Neural progenitor cell (in vitro differentiated cells): ENCODE measurements at regions not wholly inside any gene's neighbourhood (a gene's known extent, or its start where the extent isn't known, plus 50 kb on each side); places are given as distances from the start of the nearest gene placed in this dataset.

Experiments used
- CTCF ChIP-seq: fragments of 200-600 bp; sonication (generic); IDR thresholded peaks from 2 replicates; pipeline ENCODE4 v1.5.1; 2017; ENCODE audit warnings: antibody characterized with exemption, mild to moderate bottlenecking
- EZH2 ChIP-seq: fragments of 200-600 bp; sonication (generic); IDR thresholded peaks from 2 replicates; pipeline ENCODE4 v1.6.1; 2017; ENCODE audit warnings: antibody characterized with exemption, mild to moderate bottlenecking, moderate library complexity
- EZH2phosphoT487 ChIP-seq: fragments of 200-600 bp; sonication (generic); IDR thresholded peaks from 2 replicates; pipeline ENCODE4 v1.6.1; 2017; ENCODE audit warnings: antibody characterized with exemption

GRCh38 chr6:21808045-21808470, 214.5 kb downstream of the SOX4 start:
- no peak for TF ChIP-seq CTCF
- TF ChIP-seq EZH2 = no peak
- no peak for TF ChIP-seq EZH2phosphoT487
